HG03139 (cell line): ENCODE measurements at regions not wholly inside any gene's neighbourhood (a gene's known extent, or its start where the extent isn't known, plus 50 kb on each side); places are given as distances from the start of the nearest gene placed in this dataset.

Experiments
- ATAC-seq: cut with Tn5 transposase; IDR thresholded peaks from one replicate; pipeline ENCODE4 v1.9.1; 2021; ENCODE audit not compliant: unreplicated experiment

- no peak for ATAC-seq
These were observed 51.4 kb upstream of the IRF2BP2 start for GRCh38 chr1:234661317-234661928.

GRCh38 chr1:234660536-234661316 is 50.7 kb upstream of the IRF2BP2 start:
- no peak for ATAC-seq
